Left renal cortex interstitium (tissue), 4 donors: ENCODE measurements at regions not wholly inside any gene's neighbourhood (a gene's known extent, or its start where the extent isn't known, plus 50 kb on each side); places are given as distances from the start of the nearest gene placed in this dataset.
"Not testable (repeated sequence)": the region's sequence is repeated elsewhere in the genome, so short reads cannot be mapped to it uniquely, and the experiment has no call there.

Experiments
- DNase-seq, 4 donors: peaks; one replicate each; pipeline ENCODE4 v3.0.0-alpha.2; 2013; ENCODE audit warnings: low read depth in 4 of 4, low spot score in 2 of 4, missing footprints in 1 of 4

DNA sequence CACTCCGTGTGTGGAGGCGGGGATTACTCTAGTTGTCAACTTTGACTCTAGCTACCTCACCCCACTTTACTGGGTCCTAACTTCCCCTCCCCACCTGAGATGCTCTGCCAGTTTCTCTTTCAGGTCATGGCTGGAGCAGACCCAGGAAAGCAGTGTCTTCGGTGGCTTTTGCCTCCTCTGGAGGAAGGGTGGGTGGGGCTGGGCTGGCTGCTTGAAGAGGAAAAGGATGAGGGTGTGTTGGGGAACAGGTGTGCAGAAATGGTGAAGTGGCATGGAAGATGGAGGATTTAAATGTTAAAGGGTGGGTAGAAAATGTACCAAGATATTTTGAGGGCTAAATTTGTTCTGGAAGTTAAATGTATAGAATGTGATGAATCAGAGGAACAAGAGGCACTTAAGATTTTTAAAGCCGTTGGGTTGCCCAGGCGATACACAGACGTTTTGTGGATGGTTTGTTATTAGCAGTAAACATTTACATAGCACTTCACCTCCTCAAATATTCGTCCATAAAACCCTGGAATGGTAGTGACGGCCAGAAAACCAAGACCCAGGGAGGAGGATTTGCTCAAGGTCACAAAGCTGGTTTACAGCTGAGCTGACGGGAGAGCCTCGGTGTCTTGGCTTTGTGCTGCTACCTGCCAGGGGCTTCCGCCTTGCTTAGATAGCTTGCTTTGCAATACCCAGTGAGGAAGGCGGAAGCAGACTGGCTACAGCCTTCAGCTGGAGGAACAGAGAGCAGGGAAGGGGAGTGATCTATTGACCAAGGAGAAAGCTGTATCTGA, 72.2 kb upstream of the PRMT8 start:
- no peak for DNase-seq

GRCh38 chr12:3419558-3419957, 71.4 kb upstream of the PRMT8 start:
- DNase-seq, result no peak

DNA sequence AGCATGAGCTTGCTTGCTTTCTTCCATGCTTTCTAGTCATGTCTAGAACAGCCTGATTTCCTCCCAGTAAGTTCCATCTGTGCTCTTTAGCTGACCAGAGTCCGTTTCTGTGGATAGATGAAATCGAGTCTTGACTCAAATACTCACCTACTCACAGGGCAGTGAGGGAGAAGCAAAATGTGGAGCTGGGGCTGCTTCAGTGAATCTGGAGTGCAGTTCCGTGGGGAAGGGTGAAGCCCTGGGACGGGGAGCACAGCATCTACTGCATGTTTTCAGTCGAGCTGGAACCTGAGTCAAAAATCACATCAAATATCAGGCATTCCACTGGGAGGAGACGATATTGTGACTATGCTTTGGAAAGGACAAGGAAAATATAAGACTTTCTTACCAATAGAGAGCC, 70.3 kb upstream of the PRMT8 start:
- DNase-seq, result no peak

DNA sequence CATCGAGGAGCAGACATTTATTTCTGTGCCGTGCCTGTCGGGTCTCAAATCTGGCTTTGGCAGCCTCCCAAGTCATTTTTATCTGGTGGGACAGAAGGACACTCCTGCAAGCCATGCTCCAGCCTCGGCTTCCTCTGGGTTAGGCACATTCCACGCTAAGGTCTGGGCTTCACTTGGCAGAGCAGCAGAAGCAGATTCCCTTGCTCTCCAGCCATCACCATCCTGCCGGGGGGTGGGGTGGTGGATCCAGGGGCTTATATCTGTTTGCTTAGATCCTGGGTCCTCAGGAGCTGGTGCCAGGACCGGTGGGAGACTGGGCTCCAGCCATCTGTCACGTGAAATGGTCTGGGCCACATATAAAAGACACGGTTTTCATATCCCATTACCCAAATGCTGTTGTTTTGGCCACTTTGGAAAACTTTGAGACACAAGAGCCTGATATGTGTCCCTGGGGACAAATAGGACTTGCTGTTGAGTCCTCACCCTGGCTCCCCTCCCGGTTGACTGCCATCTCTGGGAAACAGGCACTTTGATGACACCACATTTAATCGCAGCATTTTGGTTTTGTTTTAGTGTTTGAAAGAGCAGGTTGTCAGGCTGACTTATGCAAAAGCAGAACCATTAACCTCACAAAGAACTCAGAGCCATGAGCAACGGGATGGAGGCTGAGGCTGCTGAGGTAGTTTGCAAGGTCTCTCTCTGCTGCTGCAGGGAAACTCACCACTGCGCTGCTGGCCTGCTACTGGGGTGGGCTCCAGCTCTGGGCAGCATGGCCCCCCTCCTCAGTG, 69.6 kb upstream of the PRMT8 start:
- DNase-seq, result no peak

DNA sequence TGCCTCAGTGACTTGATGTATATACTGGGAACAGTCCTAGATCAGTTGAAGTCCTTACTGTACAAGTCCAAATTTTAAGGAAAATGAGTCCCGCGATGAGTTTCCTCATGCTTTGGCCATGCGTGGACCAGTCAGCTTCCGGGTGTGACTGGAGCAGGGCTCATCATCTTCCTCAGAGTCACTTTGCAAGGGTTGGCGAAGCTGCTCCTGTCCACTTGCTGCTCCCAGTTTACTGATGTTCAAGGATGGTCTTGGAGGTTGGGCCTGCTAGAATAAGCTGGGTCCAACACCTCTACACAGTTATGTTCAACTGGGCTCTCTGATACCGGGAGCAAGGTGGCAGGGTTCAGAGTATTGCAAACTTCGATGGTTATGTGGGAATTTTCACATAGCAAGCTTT, 66.2 kb upstream of the PRMT8 start:
- not testable (repeated sequence) for DNase-seq

DNA sequence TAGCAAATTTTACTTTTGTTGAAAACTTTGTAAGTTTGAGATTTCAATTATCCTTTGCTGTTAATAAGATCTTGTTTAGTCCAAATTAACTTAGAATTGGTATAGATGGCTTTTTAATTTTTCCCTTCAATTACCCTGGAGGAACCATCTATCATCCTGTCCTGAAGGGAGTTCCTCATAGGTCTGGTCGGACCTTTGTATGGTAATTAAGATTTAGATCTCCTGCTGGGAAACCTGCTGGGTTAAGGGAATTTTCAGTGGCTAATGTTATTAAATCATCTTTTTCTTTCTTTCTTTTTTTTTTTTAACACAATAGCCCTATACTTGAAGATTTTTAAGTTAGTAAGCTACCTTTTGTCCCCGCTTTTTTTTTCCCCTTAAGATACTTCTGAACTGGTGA, 63.0 kb upstream of the PRMT8 start:
- no peak for DNase-seq

GRCh38 chr12:3428631-3429030, 62.4 kb upstream of the PRMT8 start:
- DNase-seq, result no peak

DNA sequence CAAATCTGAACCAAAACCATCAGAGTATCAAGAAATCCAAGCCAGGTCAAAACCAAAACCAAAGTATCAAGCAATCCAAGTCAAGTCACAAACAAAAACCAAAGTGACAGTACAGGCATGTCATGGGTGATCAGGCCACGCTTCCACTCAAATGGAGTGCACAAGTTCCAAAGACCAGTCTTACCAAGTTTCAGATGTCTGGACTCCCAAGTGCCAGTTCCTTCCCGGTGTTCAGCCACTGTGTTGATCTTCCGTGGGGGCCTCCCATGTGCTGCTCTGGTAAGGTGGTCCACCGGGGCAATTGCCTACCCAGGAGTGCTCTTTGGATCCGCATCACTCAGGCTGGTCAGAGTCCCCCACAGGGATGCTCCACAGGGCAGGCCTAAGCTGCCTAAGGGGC, 61.5 kb upstream of the PRMT8 start:
- DNase-seq, result not testable (repeated sequence)

DNA sequence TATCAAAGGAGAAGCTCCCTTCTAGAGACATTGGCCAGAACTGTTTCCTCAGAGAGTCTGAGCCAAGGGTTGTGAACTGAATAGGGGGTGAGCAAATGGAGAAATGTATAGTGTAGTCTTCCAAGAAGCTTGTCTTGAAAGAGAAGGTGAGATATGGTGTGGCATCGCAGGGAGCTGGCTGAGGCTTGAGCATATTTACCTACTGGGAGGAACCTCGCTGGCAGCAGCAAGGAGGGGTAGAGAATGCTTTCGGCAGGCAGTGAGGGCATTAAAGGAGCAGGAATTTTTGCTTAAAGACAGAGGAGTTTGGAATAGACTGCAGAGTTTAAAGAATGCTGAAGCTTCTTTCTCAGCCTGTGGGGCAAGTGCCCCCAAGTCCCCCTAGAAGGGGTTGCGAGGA, 59.3 kb upstream of the PRMT8 start:
- no peak for DNase-seq

GRCh38 chr12:3432176-3432742, 58.7 kb upstream of the PRMT8 start:
- no peak for DNase-seq

DNA sequence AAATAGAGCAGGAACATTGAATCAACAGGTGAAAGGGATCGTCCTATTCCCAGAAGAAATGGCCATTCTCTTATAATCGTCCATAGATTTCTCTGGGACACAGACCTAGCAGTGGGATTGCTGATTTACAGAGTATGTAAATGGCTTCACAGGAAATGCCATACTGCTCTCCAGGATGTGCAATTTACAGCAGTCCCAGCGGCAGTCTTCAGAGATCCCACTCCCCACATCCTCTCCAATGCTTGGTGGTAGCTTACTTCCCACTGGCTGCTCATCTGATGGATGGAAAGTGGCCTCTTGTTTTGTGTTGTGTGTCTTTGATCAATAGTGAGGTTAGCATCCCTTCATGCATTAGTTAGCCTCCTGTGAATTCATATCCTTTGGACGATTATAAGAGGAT, 58.1 kb upstream of the PRMT8 start:
- DNase-seq, result no peak

DNA sequence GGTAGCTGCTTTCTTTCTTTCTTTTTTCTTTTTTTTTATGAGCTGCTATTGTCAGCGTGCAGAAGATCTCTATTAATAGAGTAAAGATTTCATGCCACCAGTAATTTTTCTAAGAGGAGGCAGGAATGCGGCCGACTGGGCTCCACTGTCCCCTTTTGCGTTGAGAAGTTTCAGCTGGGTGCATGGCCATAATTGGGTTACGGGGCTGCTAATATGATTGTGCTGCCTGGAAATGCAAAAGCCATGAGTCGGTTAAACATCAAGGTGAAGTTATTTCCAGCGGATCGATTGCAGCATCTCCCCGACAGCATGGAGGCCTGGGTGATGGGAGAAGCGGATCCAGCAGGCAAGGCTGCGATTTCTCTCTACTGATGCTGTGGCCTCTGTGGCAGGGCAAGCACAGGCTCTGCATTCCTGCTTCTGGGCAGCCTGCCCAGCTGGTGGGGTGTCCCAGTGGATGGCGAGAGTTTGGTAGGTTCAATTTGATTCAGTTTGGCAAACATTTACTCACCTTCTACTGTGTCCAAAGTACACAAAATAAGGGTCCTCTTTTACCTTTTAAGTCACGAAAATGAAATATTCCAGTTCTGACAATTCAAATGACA, 54.4 kb upstream of the PRMT8 start:
- DNase-seq, result no peak

DNA sequence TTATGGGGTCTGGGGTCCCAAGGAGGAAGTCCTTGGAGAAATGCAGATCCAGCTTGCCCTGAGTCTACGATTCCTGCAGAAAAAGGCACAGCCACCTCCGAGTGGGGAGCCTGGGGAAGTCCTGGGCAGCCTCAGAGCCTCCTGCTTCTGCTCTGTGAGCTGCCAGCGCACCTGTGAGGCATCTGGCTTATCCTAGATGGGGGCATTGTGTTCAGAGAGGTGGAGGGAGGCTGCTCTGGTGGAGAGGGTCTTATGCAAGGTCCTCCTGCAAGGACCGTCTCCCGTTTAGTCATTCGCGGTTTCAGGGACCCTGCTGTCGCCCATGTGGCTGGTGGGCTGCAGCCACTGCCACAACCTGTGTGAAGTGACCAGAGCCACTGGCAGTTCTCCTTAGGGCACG, 53.0 kb upstream of the PRMT8 start:
- DNase-seq, result no peak

DNA sequence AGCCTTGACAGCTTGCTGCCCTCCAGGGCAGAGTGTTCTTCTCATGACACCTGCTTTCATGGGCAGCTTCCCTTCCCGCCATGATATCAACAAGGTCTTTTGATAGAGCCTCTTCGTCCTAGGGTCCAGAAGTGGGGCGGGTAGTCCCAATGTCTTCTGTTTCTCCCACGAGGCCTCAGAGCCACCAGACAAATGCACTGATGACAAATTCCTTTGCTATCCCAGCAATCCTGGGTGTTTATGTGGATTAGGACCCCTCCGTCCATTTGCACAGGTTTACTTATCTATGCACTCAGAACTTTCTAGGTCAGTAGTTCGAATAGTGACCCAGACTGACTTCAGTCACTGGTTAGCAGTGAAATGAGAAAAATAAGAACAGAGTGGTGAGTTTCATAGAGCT, 52.6 kb upstream of the PRMT8 start:
- no peak for DNase-seq
